OCI-LY1 (cell line): ENCODE measurements at regions not wholly inside any gene's neighbourhood (a gene's known extent, or its start where the extent isn't known, plus 50 kb on each side); places are given as distances from the start of the nearest gene placed in this dataset.

Source experiments
- CTCF ChIP-seq: fragments of 200-600 bp; sonication (generic), shearing (Covaris generic); IDR thresholded peaks from 2 replicates; pipeline ENCODE4 v1.5.1; 2017; ENCODE audit warnings: mild to moderate bottlenecking, antibody characterized with exemption, low read length, moderate library complexity, mixed read lengths
- EZH2 ChIP-seq: fragments of 200-600 bp; sonication (generic), shearing (Covaris generic); IDR thresholded peaks from 2 replicates; pipeline ENCODE4 v1.8.0; 2017; ENCODE audit warnings: borderline replicate concordance, mixed run types, mild to moderate bottlenecking, antibody characterized with exemption, low read length, moderate library complexity, mixed read lengths

GRCh38 chr7:119288416-119288815, 984.6 kb upstream of the KCND2 start:
- TF ChIP-seq CTCF = no peak
- no peak for TF ChIP-seq EZH2
